Parathyroid adenoma (tissue), 2 donors: ENCODE measurements at regions not wholly inside any gene's neighbourhood (a gene's known extent, or its start where the extent isn't known, plus 50 kb on each side); places are given as distances from the start of the nearest gene placed in this dataset.

ENCODE experiments used
- H2AFZ ChIP-seq: fragments of 300-600 bp; sonication (generic); one replicate; pipeline ENCODE4 v1.7.0; 2017; ENCODE audit warnings: antibody characterized with exemption, mild to moderate bottlenecking
- H3K27ac ChIP-seq: fragments of 300-600 bp; sonication (generic); one replicate; pipeline ENCODE4 v1.7.0; 2017
- H3K27me3 ChIP-seq: fragments of 300-600 bp; sonication (generic); one replicate; pipeline ENCODE4 v1.7.0; 2017; ENCODE audit warnings: low read length; ENCODE audit not compliant: control insufficient read depth, insufficient read depth
- H3K36me3 ChIP-seq: fragments of 300-600 bp; sonication (generic); one replicate; pipeline ENCODE4 v1.7.0; 2017; ENCODE audit warnings: low read length; ENCODE audit not compliant: control insufficient read depth, insufficient read depth
- H3K4me1 ChIP-seq: fragments of 300-600 bp; sonication (generic); one replicate; pipeline ENCODE4 v1.7.0; 2017; ENCODE audit warnings: control low read depth
- H3K4me2 ChIP-seq: fragments of 300-600 bp; sonication (generic); one replicate; pipeline ENCODE4 v1.7.0; 2017; ENCODE audit warnings: low read length
- H3K4me3 ChIP-seq: fragments of 300-600 bp; sonication (generic); one replicate; pipeline ENCODE4 v1.7.0; 2017; ENCODE audit warnings: low read depth, low read length
- H3K79me2 ChIP-seq: fragments of 300-600 bp; sonication (generic); one replicate; pipeline ENCODE4 v1.7.0; 2017; ENCODE audit warnings: control low read depth
- H3K9ac ChIP-seq: fragments of 300-600 bp; sonication (generic); one replicate; pipeline ENCODE4 v1.7.0; 2017; ENCODE audit warnings: mild to moderate bottlenecking
- H3K9me3 ChIP-seq: fragments of 300-600 bp; sonication (generic); one replicate; pipeline ENCODE4 v1.7.0; 2017; ENCODE audit warnings: low read length; ENCODE audit not compliant: control insufficient read depth
- TF ChIP-seq, protein P1 (sequence below): fragments of 300-600 bp; sonication (generic); IDR thresholded peaks from one replicate; pipeline ENCODE4 v1.7.0; 2017; ENCODE audit warnings: antibody characterized with exemption, mild to moderate bottlenecking
- donor health status: primary hyperparathyroidism.

DNA sequence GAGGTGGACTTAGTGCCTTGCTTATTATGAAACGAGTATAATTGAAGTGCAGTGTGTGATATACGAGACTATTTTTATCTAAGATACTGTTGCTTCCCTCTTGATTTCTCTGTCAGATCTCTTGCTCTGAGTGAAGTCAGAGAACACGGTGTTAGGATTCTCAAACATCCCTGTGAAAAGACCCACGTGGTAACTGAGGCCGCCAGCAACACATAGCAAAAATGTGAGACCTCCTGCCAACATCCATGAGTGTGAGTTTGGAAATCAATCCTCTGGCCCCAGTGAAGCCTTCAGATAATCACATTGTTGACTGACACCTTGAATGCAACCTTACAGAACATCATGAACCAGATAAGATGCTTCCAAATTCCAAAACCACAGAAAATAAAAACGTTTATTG, 954.4 kb downstream of the FAT4 start:
- Histone ChIP-seq H3K9ac (no peak overlapping the region), H3K4me2 (no peak overlapping the region), H3K27me3 (no peaks in the 10 kb centered on the region), H2AFZ (no peak overlapping the region), H3K27ac (no peak overlapping the region), H3K9me3 (no peaks in the 10 kb centered on the region), H3K4me3 (no peak overlapping the region), H3K4me1 (no peaks in the 10 kb centered on the region), H3K36me3 (no peaks in the 10 kb centered on the region), H3K79me2 (no peaks in the 10 kb centered on the region)
- TF ChIP-seq, protein P1, sequence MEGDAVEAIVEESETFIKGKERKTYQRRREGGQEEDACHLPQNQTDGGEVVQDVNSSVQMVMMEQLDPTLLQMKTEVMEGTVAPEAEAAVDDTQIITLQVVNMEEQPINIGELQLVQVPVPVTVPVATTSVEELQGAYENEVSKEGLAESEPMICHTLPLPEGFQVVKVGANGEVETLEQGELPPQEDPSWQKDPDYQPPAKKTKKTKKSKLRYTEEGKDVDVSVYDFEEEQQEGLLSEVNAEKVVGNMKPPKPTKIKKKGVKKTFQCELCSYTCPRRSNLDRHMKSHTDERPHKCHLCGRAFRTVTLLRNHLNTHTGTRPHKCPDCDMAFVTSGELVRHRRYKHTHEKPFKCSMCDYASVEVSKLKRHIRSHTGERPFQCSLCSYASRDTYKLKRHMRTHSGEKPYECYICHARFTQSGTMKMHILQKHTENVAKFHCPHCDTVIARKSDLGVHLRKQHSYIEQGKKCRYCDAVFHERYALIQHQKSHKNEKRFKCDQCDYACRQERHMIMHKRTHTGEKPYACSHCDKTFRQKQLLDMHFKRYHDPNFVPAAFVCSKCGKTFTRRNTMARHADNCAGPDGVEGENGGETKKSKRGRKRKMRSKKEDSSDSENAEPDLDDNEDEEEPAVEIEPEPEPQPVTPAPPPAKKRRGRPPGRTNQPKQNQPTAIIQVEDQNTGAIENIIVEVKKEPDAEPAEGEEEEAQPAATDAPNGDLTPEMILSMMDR, result no peak

DNA sequence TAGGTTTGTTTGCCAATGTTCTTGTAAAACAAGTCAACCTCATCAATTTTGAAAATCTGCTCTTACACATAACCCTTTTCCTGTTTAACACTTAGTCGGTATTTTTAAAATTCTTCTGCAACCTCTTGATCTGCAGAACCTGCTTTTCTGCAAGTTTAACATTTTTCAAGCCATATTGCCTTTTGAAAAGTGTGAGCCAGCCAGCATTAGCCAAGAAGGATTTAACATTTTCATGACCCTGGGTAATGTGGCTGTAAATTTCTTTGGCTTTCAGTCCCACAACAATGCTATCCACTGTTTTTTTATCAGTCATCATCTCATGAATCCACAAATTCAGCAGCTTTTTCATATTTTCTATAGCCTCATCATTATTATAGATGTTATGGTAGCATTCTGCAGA, 956.5 kb downstream of the FAT4 start:
- TF ChIP-seq, protein P1, result no peak
- Histone ChIP-seq H3K36me3 (no peaks in the 10 kb centered on the region), H2AFZ (no peak overlapping the region), H3K27ac (no peak overlapping the region), H3K27me3 (no peaks in the 10 kb centered on the region), H3K9me3 (no peaks in the 10 kb centered on the region), H3K4me2 (no peak overlapping the region), H3K79me2 (no peaks in the 10 kb centered on the region), H3K9ac (no peak overlapping the region), H3K4me1 (no peaks in the 10 kb centered on the region), H3K4me3 (no peak overlapping the region)

DNA sequence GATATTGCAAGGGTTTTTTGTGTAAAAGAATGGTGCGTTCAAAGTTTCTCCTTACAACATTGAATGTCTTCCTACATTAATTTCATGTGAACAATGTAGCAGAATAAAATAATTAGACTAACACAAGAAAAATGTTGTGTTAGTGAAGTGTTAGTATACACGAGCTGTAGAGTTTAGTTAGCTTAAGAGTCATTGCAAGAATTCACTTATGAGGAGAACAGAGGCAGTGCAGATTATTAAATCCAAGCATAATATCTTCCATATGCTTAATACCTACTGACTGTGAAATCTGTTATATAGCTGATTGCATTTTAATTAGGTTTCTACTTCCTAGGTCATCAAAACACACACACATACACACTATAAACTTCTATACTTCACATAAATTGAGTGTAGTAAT, 959.0 kb downstream of the FAT4 start:
- H3K27ac ChIP-seq, result no peak overlapping the region
- TF ChIP-seq, protein P1, result no peak

DNA sequence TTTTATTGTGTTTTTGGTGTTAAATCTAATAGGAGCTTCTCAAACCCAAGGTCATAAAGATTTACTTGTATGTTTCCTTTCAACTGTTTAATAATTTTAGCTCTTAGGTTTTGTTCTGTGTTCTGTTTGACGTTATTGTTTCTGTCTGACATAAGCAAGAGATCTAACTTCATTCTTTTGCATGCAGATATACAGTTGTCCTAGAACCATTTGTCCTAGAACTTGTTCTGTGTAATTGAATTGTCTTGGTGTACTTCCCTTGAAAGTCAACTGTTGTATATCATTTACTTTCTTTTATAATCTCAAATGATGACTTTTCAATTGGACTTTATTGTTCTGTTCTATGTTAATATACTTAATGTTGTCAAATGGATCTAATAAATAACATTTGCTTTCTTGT, 977.1 kb downstream of the FAT4 start:
- H3K4me3 ChIP-seq, result no peak overlapping the region
- H3K79me2 ChIP-seq, result no peaks in the 10 kb centered on the region
- no peaks in the 10 kb centered on the region for H3K27me3 ChIP-seq
- H3K4me1 ChIP-seq, result no peaks in the 10 kb centered on the region
- no peak overlapping the region for H3K4me2 ChIP-seq
- TF ChIP-seq, protein P1, result no peak
- H3K27ac ChIP-seq, result no peak overlapping the region
- H3K36me3 ChIP-seq, result no peaks in the 10 kb centered on the region
- H3K9me3 ChIP-seq, result no peaks in the 10 kb centered on the region
- H3K9ac ChIP-seq, result no peak overlapping the region
- no peak overlapping the region for H2AFZ ChIP-seq

More for the DNA sequence above, 959.0 kb downstream of the FAT4 start:
- Histone ChIP-seq H3K4me2 (no peak overlapping the region), H3K27me3 (no peaks in the 10 kb centered on the region), H3K9ac (no peak overlapping the region), H2AFZ (no peak overlapping the region), H3K4me1 (no peaks in the 10 kb centered on the region), H3K4me3 (no peak overlapping the region), H3K79me2 (no peaks in the 10 kb centered on the region), H3K9me3 (no peaks in the 10 kb centered on the region), H3K36me3 (no peaks in the 10 kb centered on the region)

DNA sequence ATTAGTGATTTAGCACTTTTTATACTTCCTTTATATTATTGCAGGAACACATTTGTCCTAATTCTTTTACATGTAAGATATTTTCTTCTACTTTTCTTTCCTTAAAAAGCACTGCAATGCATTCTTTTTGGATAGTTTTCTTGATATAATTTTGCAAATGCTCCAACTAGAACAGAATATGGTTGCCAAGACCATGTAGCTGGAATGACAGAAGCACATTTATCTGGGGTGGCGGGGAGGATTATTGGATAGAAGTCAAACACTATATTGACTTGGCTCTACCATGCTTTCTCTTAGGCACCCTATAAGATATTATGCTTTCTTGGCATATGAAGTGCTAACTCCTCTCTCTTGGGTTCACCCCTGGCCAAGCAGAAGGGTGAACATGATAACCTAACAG, 983.5 kb downstream of the FAT4 start:
- H3K4me1 ChIP-seq, result no peaks in the 10 kb centered on the region
- H3K27me3 ChIP-seq, result no peaks in the 10 kb centered on the region
- no peaks in the 10 kb centered on the region for H3K9me3 ChIP-seq
- H3K4me2 ChIP-seq, result no peak overlapping the region
- no peak overlapping the region for H3K9ac ChIP-seq
- H3K36me3 ChIP-seq, result no peaks in the 10 kb centered on the region
- no peak overlapping the region for H3K4me3 ChIP-seq
- no peaks in the 10 kb centered on the region for H3K79me2 ChIP-seq
- TF ChIP-seq, protein P1, result no peak
- no peak overlapping the region for H2AFZ ChIP-seq
- H3K27ac ChIP-seq, result no peak overlapping the region
